ENCODE measurements at regions not wholly inside any gene's neighbourhood (a gene's known extent, or its start where the extent isn't known, plus 50 kb on each side); places are given as distances from the start of the nearest gene placed in this dataset.

DNA sequence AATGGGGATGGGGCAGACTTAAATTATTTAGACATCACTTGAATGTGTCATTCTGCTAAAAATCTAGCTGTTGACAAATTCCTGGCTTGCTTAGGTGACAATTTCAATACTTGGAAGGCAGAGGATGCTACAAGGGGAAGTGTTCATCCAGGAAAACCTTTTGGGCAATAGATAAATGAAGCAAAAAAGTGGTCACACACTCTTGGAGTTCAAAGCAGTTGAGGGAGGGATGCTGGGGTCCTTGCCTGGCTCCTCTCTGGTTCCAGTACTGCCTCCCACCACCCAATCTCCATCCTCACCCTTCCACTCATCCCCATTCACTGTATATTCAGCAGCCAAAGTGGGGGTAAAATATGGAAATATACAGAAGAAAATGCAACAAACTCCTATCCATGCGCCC is 52.6 kb upstream of the FRMD4B start:
- Histone ChIP-seq H3K9ac (no peak overlapping the region), H3K27me3 (no peaks in the 10 kb centered on the region), H4K20me1 (ENCODE audit: low read depth) (no peaks in the 10 kb centered on the region), H3K9me3 (ENCODE audit: low read depth) (no peaks in the 10 kb centered on the region), H3K27ac (no peak overlapping the region), H3K4me2 (no peak overlapping the region), H3K79me2 (ENCODE audit: low read depth) (no peaks in the 10 kb centered on the region), H3F3A (ENCODE audit: low read depth) (no peaks in the 10 kb centered on the region), H3K4me1 (peaks cover 10% of the 10 kb centered on the region), H2AFZ (replicated peaks) (no peak overlapping the region), H3K36me3 (no peaks in the 10 kb centered on the region), H3K4me3 (no peak overlapping the region)
- Mint-ChIP-seq H3K27ac (no peak overlapping the region), H3K9me3 (no peaks in the 10 kb centered on the region), H3K36me3 (no peaks in the 10 kb centered on the region), H3K4me1 (peaks cover 24% of the 10 kb centered on the region), H3K27me3 (ENCODE audit: insufficient read depth, low read depth) (no peaks in the 10 kb centered on the region), H3K4me3 (no peak overlapping the region)
- TF ChIP-seq, protein P1, sequence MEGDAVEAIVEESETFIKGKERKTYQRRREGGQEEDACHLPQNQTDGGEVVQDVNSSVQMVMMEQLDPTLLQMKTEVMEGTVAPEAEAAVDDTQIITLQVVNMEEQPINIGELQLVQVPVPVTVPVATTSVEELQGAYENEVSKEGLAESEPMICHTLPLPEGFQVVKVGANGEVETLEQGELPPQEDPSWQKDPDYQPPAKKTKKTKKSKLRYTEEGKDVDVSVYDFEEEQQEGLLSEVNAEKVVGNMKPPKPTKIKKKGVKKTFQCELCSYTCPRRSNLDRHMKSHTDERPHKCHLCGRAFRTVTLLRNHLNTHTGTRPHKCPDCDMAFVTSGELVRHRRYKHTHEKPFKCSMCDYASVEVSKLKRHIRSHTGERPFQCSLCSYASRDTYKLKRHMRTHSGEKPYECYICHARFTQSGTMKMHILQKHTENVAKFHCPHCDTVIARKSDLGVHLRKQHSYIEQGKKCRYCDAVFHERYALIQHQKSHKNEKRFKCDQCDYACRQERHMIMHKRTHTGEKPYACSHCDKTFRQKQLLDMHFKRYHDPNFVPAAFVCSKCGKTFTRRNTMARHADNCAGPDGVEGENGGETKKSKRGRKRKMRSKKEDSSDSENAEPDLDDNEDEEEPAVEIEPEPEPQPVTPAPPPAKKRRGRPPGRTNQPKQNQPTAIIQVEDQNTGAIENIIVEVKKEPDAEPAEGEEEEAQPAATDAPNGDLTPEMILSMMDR (IDR thresholded peaks at IDR 0.05), result no peak
- no peak for TF ChIP-seq EZH2phosphoT487 (IDR thresholded peaks at IDR 0.05)
- no peak for TF ChIP-seq EZH2 (IDR thresholded peaks at IDR 0.05)
- no peak for DNase-seq (ENCODE audit: low spot score)

DNA sequence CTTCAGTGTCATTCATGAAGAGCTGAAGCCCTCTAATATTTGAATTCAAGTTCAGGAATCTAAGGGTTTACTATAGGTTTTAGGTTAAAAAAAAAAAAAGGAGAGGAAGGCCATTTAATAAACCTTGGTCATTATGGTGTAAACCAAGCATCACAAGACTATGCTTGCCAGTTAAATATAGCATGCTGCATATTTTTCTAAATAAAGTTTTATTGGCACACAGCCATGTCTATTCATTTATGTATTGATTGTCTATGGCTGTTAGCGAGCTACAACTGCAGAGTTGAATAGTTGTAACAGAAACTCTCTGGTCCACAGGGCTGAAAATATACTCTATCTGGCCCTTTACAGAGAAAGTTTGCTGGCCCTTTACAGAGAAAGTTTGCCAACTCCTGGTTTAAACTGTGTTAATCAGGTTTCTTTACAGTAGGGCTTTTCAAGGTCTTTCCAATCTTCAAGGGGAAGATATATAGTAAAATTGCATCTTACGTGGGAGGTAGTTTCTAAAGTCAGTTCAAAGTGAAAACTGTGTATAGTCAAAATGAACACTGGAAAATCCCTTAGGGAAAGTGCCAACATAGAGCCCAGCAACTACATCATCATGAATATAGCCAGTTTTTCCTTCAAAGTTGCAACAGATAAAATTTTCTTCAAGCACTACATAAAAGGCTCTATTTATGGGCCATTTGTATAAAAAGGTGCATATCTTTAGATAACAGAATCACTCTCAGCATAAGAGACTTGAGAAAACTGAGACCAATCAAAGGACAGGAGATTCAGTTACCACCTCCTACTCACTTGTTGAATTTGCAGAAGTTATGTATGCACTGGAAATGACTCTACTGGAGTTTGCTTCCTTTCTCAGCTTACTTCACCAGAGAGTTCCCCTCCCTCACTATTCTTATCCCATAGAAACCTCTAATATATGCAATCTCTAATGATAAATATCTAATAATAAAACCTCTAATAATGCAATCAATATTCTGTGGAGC is 49.7 kb upstream of the FRMD4B start:
- Histone ChIP-seq H3K9ac (no peak overlapping the region), H3K9me3 (ENCODE audit: low read depth) (no peaks in the 10 kb centered on the region), H3K4me3 (no peak overlapping the region), H3K4me1 (peaks cover 18% of the 10 kb centered on the region), H4K20me1 (ENCODE audit: low read depth) (no peaks in the 10 kb centered on the region), H3K79me2 (ENCODE audit: low read depth) (no peaks in the 10 kb centered on the region), H3K36me3 (no peaks in the 10 kb centered on the region), H3K4me2 (no peak overlapping the region), H3F3A (ENCODE audit: low read depth) (no peaks in the 10 kb centered on the region), H3K27ac (no peak overlapping the region), H2AFZ (replicated peaks) (no peak overlapping the region), H3K27me3 (no peaks in the 10 kb centered on the region)
- DNase-seq (ENCODE audit: low spot score), result no peak
- Mint-ChIP-seq H3K27ac (no peak overlapping the region), H3K4me3 (no peak overlapping the region), H3K9me3 (no peaks in the 10 kb centered on the region), H3K4me1 (peaks cover 14% of the 10 kb centered on the region), H3K36me3 (no peaks in the 10 kb centered on the region), H3K27me3 (ENCODE audit: insufficient read depth, low read depth) (no peaks in the 10 kb centered on the region)
- TF ChIP-seq EZH2 (IDR thresholded peaks at IDR 0.05) (no peak), EZH2phosphoT487 (IDR thresholded peaks at IDR 0.05) (no peak)
- TF ChIP-seq, protein P1 (IDR thresholded peaks at IDR 0.05), result no peak

All from neural progenitor cell (in vitro differentiated cells).